ENCODE measurements at regions not wholly inside any gene's neighbourhood (a gene's known extent, or its start where the extent isn't known, plus 50 kb on each side); places are given as distances from the start of the nearest gene placed in this dataset.

- TF ChIP-seq POLR2A (IDR thresholded peaks at IDR 0.05; ENCODE audit: borderline replicate concordance, extremely low read depth, insufficient read depth, insufficient read length), result no peak
- no peak for TF ChIP-seq CEBPB (IDR thresholded peaks at IDR 0.05; ENCODE audit: low read depth)
- TF ChIP-seq CTCF (IDR thresholded peaks at IDR 0.05 in 2 of 3, conservative IDR thresholded peaks at IDR 0.05 in 1 of 3; ENCODE audit: borderline replicate concordance in 1 of 3, insufficient read depth in 1 of 3, low read depth in 2 of 3, low read length in 2 of 3), result no peak
- TF ChIP-seq RAD21 (IDR thresholded peaks at IDR 0.05; ENCODE audit: low read depth), result no peak
- no peak for TF ChIP-seq EZH2 (IDR thresholded peaks at IDR 0.05)
- TF ChIP-seq ZNF274 (IDR thresholded peaks at IDR 0.05; ENCODE audit: low read depth, low read length), result no peak
- no peak for TF ChIP-seq ELF1 (IDR thresholded peaks at IDR 0.05; ENCODE audit: borderline replicate concordance, low read depth)
- no peak for TF ChIP-seq MAX (IDR thresholded peaks at IDR 0.05)
- no peak for TF ChIP-seq SIN3A (IDR thresholded peaks at IDR 0.05; ENCODE audit: low read depth)
- no peak for TF ChIP-seq SP1 (IDR thresholded peaks at IDR 0.05; ENCODE audit: low read depth)
- no peak for TF ChIP-seq EZH2phosphoT487 (IDR thresholded peaks at IDR 0.05; ENCODE audit: borderline replicate concordance)
Observed at GRCh38 chr20:57950764-57951485, 241.1 kb upstream of the PMEPA1 start.

Measured in HCT116 (cell line).